ENCODE measurements at regions not wholly inside any gene's neighbourhood (a gene's known extent, or its start where the extent isn't known, plus 50 kb on each side); places are given as distances from the start of the nearest gene placed in this dataset.
"Not testable (repeated sequence)": the region's sequence is repeated elsewhere in the genome, so short reads cannot be mapped to it uniquely, and the experiment has no call there.

DNA sequence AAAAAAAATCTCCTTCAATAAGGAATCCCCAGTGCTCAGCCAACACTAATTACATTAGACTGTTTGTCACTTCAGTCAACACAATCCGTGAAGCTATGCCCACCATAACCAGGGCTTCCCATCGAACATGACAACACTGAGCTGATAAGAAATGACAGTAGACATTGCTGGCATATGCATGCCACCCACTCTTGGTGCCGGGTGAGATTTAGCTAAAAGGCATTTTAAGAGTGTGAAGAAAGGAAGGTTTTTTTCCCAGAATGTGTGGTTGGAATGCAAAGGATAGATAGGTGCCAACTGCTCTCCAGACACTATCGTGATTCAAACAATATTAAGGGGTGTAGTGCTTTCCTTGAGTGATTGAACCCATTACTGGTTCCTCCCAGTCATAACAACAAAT is 344.0 kb upstream of the LMCD1 start:
- Histone ChIP-seq H3K4me3 (no peak overlapping the region), H3K4me1 (replicated peaks in 1 of 2) (peaks cover 23 to 27% of the 10 kb centered on the region in 2 donors), H3K27ac (no peak overlapping the region)
- no peak for ATAC-seq (replicated peaks in 6 of 8)
- in situ Hi-C loops (cut with MboI; ENCODE audit: low pct_unique_long_range_greater_than_20kb in 2 of 9, low sequenced_read_pairs in 9 of 9, unreplicated experiment in 9 of 9): no loop called here
- WGBS, 10 experiments: 0 to 100% (median 73%) methylated on average over 1 to 3 of the region's 4 CpGs; no CpG with 5 or more reads in 1 of the 10 experiments

DNA sequence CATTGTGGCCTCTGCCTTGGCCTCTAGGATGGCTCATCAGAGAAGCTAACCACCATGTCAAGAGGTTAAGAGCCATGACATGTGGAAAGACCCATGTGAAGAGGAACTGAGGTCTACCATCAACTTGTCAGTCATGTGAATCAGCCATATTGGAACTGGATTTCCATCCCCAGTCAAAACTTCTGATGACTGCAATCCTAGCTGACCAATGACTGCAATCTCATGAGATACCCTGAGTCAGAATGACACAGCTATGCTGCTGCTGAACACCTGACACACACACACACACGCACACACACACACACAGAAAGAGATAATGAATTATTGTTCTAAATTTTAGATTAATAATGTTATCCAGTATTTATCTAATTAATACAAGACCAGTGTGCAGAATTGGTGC is 337.5 kb upstream of the LMCD1 start:
- Histone ChIP-seq H3K27ac (no peak overlapping the region), H3K4me1 (replicated peaks in 1 of 2) (no peaks in the 10 kb centered on the region), H3K4me3 (no peak overlapping the region)
- ATAC-seq (replicated peaks in 6 of 8): no peak
- WGBS, 10 experiments: 0 to 100% (median 68%) methylated on average over 1 of the region's 1 CpG; no CpG with 5 or more reads in 4 of the 10 experiments
- in situ Hi-C loops (cut with MboI; ENCODE audit: low pct_unique_long_range_greater_than_20kb in 2 of 9, low sequenced_read_pairs in 9 of 9, unreplicated experiment in 9 of 9): no loop called here

DNA sequence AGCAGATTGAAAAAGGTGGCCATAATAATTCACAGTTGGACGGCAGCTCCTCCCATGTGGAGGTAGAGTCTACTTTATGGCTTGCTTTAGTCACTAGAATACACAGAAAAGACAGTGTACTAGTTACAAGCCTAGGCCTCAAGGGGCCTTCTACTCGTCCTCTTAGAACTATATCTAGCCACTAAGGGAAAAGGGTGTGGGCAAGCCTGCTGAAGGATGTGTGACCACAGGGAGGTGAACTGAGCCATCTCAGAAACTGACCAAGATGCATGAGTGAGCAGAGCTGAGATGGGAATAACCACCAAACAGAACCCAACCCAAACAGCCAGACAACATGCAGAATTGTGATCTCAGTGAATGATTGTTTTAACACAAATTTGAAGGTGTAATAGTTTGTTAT is 335.6 kb upstream of the LMCD1 start:
- no peak overlapping the region for H3K4me3 ChIP-seq
- peaks cover 0 to 1% of the 10 kb centered on the region in 2 donors for H3K4me1 ChIP-seq (replicated peaks in 1 of 2)
- in situ Hi-C loops (cut with MboI; ENCODE audit: low pct_unique_long_range_greater_than_20kb in 2 of 9, low sequenced_read_pairs in 9 of 9, unreplicated experiment in 9 of 9): no loop called here
- 0 to 90% (median 67%) methylated on average over 1 to 2 of the region's 2 CpGs; no CpG with 5 or more reads in 3 of the 10 experiments for WGBS, 10 experiments
- peak in 2 of 8 experiments; percentile 52 to 69 for ATAC-seq (replicated peaks in 6 of 8)
- H3K27ac ChIP-seq: no peak overlapping the region

GRCh38 chr3:8170971-8171508 is 330.6 kb upstream of the LMCD1 start:
- in situ Hi-C loops (cut with MboI; ENCODE audit: low pct_unique_long_range_greater_than_20kb in 2 of 9, low sequenced_read_pairs in 9 of 9, unreplicated experiment in 9 of 9): no loop called here
- Histone ChIP-seq H3K4me1 (replicated peaks in 1 of 2) (peaks cover 16 to 19% of the 10 kb centered on the region in 2 donors), H3K4me3 (no peak overlapping the region), H3K27ac (no peak overlapping the region)
- WGBS, 10 experiments: 13 to 100% (median 75%) methylated on average over 1 to 5 of the region's 5 CpGs; no CpG with 5 or more reads in 1 of the 10 experiments
- ATAC-seq (replicated peaks in 6 of 8): peak in 4 of 8 experiments; percentile 39 to 71 (median 40)

- Histone ChIP-seq H3K4me3 (no peak overlapping the region), H3K4me1 (replicated peaks in 1 of 2) (peaks cover 16 to 19% of the 10 kb centered on the region in 2 donors), H3K27ac (no peak overlapping the region)
- WGBS, 10 experiments: 0 to 54% (median 33%) methylated on average over 1 to 2 of the region's 2 CpGs; no CpG with 5 or more reads in 1 of the 10 experiments
- ATAC-seq (replicated peaks in 6 of 8): peak in 5 of 8 experiments; percentile 12 to 92 (median 76)
- in situ Hi-C loops (cut with MboI; ENCODE audit: low pct_unique_long_range_greater_than_20kb in 2 of 9, low sequenced_read_pairs in 9 of 9, unreplicated experiment in 9 of 9): no loop called here
Observed at GRCh38 chr3:8173892-8174291, 327.7 kb upstream of the LMCD1 start.

GRCh38 chr3:8176759-8177483 is 324.7 kb upstream of the LMCD1 start:
- ATAC-seq (replicated peaks in 6 of 8): peak in 1 of 8 experiments; percentile 37
- in situ Hi-C loops (cut with MboI; ENCODE audit: low pct_unique_long_range_greater_than_20kb in 2 of 9, low sequenced_read_pairs in 9 of 9, unreplicated experiment in 9 of 9); H3K4me3 ChIP-seq; H3K27ac ChIP-seq: not testable (repeated sequence)
- 17 to 93% (median 71%) methylated on average over 1 to 6 of the region's 10 CpGs; no CpG with 5 or more reads in 4 of the 10 experiments for WGBS, 10 experiments
- H3K4me1 ChIP-seq (replicated peaks in 1 of 2): peaks cover 11 to 16% of the 10 kb centered on the region in 2 donors

GRCh38 chr3:8178516-8178915 is 323.1 kb upstream of the LMCD1 start:
- ATAC-seq (replicated peaks in 6 of 8); H3K4me3 ChIP-seq; H3K27ac ChIP-seq; H3K4me1 ChIP-seq (replicated peaks in 1 of 2); in situ Hi-C loops (cut with MboI; ENCODE audit: low pct_unique_long_range_greater_than_20kb in 2 of 9, low sequenced_read_pairs in 9 of 9, unreplicated experiment in 9 of 9): not testable (repeated sequence)
- 17 to 100% (median 100%) methylated on average over 1 to 2 of the region's 7 CpGs; no CpG with 5 or more reads in 5 of the 10 experiments for WGBS, 10 experiments

- no peak overlapping the region for H3K27ac ChIP-seq
- H3K4me3 ChIP-seq: no peak overlapping the region
- WGBS, 10 experiments: 0 to 100% (median 21%) methylated on average over 1 of the region's 1 CpG; no CpG with 5 or more reads in 2 of the 10 experiments
- in situ Hi-C loops (cut with MboI; ENCODE audit: low pct_unique_long_range_greater_than_20kb in 2 of 9, low sequenced_read_pairs in 9 of 9, unreplicated experiment in 9 of 9): no loop called here
- peaks cover 3 to 4% of the 10 kb centered on the region in 2 donors for H3K4me1 ChIP-seq (replicated peaks in 1 of 2)
- no peak for ATAC-seq (replicated peaks in 6 of 8)
Observed at GRCh38 chr3:8182904-8183303, 318.7 kb upstream of the LMCD1 start.

- Histone ChIP-seq H3K4me1 (replicated peaks in 1 of 2) (peaks cover 10% of the 10 kb centered on the region in 2 donors), H3K27ac (no peak overlapping the region), H3K4me3 (no peak overlapping the region)
- in situ Hi-C loops (cut with MboI; ENCODE audit: low pct_unique_long_range_greater_than_20kb in 2 of 9, low sequenced_read_pairs in 9 of 9, unreplicated experiment in 9 of 9): no loop called here
- WGBS, 10 experiments: 0 to 100% (median 59%) methylated on average over 2 to 3 of the region's 3 CpGs; no CpG with 5 or more reads in 4 of the 10 experiments
- no peak for ATAC-seq (replicated peaks in 6 of 8)
Observed at GRCh38 chr3:8183627-8184026, 318.0 kb upstream of the LMCD1 start.

DNA sequence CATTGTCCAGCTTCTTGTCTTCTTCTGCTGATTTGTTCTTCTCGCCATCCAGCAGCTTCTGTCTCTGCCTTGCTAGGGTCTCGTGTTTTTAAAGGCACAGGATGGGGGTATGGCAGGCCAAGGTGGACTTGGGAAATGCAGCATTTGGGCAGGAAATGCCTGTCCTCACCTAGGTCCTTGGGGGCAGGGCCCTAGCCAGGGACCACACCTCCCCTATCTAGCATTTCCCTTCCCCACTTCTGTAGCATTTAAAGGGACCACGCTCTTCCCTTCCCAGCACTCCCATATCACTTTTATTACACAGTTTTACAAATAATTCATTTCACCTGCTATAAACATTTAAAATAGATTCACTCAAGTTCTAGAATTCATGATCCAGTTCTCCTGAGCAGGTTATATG is 315.4 kb upstream of the LMCD1 start:
- no peak for ATAC-seq (replicated peaks in 6 of 8)
- in situ Hi-C loops (cut with MboI; ENCODE audit: low pct_unique_long_range_greater_than_20kb in 2 of 9, low sequenced_read_pairs in 9 of 9, unreplicated experiment in 9 of 9): no loop called here
- Histone ChIP-seq H3K4me1 (replicated peaks in 1 of 2) (peaks cover 10 to 21% of the 10 kb centered on the region in 2 donors), H3K4me3 (no peak overlapping the region), H3K27ac (no peak overlapping the region)
- 10 to 100% (median 48%) methylated on average over 1 to 3 of the region's 3 CpGs; no CpG with 5 or more reads in 3 of the 10 experiments for WGBS, 10 experiments

- in situ Hi-C loops (cut with MboI; ENCODE audit: low pct_unique_long_range_greater_than_20kb in 2 of 9, low sequenced_read_pairs in 9 of 9, unreplicated experiment in 9 of 9): no loop called here
- H3K27ac ChIP-seq: no peak overlapping the region
- no peak overlapping the region for H3K4me3 ChIP-seq
- peaks cover 10 to 21% of the 10 kb centered on the region in 2 donors for H3K4me1 ChIP-seq (replicated peaks in 1 of 2)
- WGBS, 10 experiments: 40 to 80% (median 50%) methylated on average over 1 to 5 of the region's 5 CpGs; no CpG with 5 or more reads in 1 of the 10 experiments
- ATAC-seq (replicated peaks in 6 of 8): peak in 5 of 8 experiments; percentile 57 to 90 (median 80)
Observed at GRCh38 chr3:8187996-8188395, 313.6 kb upstream of the LMCD1 start.

GRCh38 chr3:8189051-8189450 is 312.6 kb upstream of the LMCD1 start:
- no peak for ATAC-seq (replicated peaks in 6 of 8)
- WGBS, 10 experiments: 0 to 88% (median 47%) methylated on average over 1 of the region's 1 CpG; no CpG with 5 or more reads in 2 of the 10 experiments
- in situ Hi-C loops (cut with MboI; ENCODE audit: low pct_unique_long_range_greater_than_20kb in 2 of 9, low sequenced_read_pairs in 9 of 9, unreplicated experiment in 9 of 9): no loop called here
- Histone ChIP-seq H3K27ac (no peak overlapping the region), H3K4me1 (replicated peaks in 1 of 2) (peaks cover 10 to 21% of the 10 kb centered on the region in 2 donors), H3K4me3 (no peak overlapping the region)

- no peak overlapping the region for H3K27ac ChIP-seq
- no peak for ATAC-seq (replicated peaks in 6 of 8)
- in situ Hi-C loops (cut with MboI; ENCODE audit: low pct_unique_long_range_greater_than_20kb in 2 of 9, low sequenced_read_pairs in 9 of 9, unreplicated experiment in 9 of 9): no loop called here
- H3K4me3 ChIP-seq: no peak overlapping the region
- peaks cover 10 to 21% of the 10 kb centered on the region in 2 donors for H3K4me1 ChIP-seq (replicated peaks in 1 of 2)
- 60 to 100% (median 71%) methylated on average over 1 of the region's 1 CpG; no CpG with 5 or more reads in 4 of the 10 experiments for WGBS, 10 experiments
Observed at GRCh38 chr3:8191406-8191805, 310.2 kb upstream of the LMCD1 start.

Measured in motor neuron (in vitro differentiated cells).